ENCODE measurements at regions not wholly inside any gene's neighbourhood (a gene's known extent, or its start where the extent isn't known, plus 50 kb on each side); places are given as distances from the start of the nearest gene placed in this dataset.

DNA sequence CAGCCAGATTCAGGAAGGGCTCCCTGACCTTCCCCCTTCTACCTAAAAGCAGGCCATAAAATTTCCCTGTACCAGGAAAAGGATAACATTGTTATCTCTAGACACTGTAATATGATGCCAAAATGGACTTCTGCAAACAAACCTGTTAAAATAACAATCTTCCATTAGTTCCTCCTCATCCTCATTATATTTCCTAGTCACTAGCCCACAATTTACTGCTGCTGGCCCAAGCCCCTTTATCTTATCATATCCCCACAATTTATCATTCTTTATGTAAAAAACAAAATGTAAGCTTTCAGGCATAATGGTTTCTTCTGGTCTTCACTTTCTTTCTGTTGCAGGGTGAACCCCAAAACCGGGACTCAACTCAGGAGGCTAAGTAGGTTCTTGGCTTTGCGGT, 1132.1 kb upstream of the CNTN5 start:
- Histone ChIP-seq H3F3A (replicated peaks; ENCODE audit: low read depth) (no peaks in the 10 kb centered on the region), H3K4me1 (ENCODE audit: insufficient read depth) (no peaks in the 10 kb centered on the region), H3K9me2 (ENCODE audit: insufficient read depth) (peaks cover 4% of the 10 kb centered on the region), H3K79me2 (replicated peaks; ENCODE audit: insufficient read depth) (no peaks in the 10 kb centered on the region), H3K4me2 (no peak overlapping the region), H2AFZ (no peak overlapping the region), H3K4me3 (no peak overlapping the region), H3K27ac (ENCODE audit: low read depth) (no peak overlapping the region), H3K27me3 (ENCODE audit: insufficient read depth) (no peaks in the 10 kb centered on the region), H4K20me1 (replicated peaks; ENCODE audit: insufficient read depth) (no peaks in the 10 kb centered on the region), H3K36me3 (ENCODE audit: insufficient read depth) (no peaks in the 10 kb centered on the region)
- no peak overlapping the region for H3K4me3 Mint-ChIP-seq
- DNase-seq (ENCODE audit: low spot score) = no peak
- H3K36me3 Mint-ChIP-seq (ENCODE audit: low read depth) = no peaks in the 10 kb centered on the region; the same call in 2 of the 3 replicates
- peaks cover 4% of the 10 kb centered on the region; the same call in 1 of the 3 replicates for H3K4me1 Mint-ChIP-seq
- no peak for ATAC-seq
- no peaks in the 10 kb centered on the region for H3K27me3 Mint-ChIP-seq (ENCODE audit: insufficient read depth, low read depth, poor library complexity)
- TF ChIP-seq POLR2AphosphoS5 (IDR thresholded peaks at IDR 0.05; ENCODE audit: low read depth) (no peak), CREB1 (CRISPR knock-in tag; IDR thresholded peaks at IDR 0.05; ENCODE audit: low read depth) (no peak), ZNF114 (CRISPR knock-in tag; IDR thresholded peaks at IDR 0.05) (no peak), EZH2 (IDR thresholded peaks at IDR 0.05; ENCODE audit: low read depth, unreplicated experiment) (no peak), NANOG (IDR thresholded peaks at IDR 0.05; ENCODE audit: borderline replicate concordance) (no peak), EZH2phosphoT487 (IDR thresholded peaks at IDR 0.05; ENCODE audit: unreplicated experiment) (no peak), ZNF331 (CRISPR knock-in tag; IDR thresholded peaks at IDR 0.05; ENCODE audit: low read depth) (no peak)
- TF ChIP-seq, protein P1, sequence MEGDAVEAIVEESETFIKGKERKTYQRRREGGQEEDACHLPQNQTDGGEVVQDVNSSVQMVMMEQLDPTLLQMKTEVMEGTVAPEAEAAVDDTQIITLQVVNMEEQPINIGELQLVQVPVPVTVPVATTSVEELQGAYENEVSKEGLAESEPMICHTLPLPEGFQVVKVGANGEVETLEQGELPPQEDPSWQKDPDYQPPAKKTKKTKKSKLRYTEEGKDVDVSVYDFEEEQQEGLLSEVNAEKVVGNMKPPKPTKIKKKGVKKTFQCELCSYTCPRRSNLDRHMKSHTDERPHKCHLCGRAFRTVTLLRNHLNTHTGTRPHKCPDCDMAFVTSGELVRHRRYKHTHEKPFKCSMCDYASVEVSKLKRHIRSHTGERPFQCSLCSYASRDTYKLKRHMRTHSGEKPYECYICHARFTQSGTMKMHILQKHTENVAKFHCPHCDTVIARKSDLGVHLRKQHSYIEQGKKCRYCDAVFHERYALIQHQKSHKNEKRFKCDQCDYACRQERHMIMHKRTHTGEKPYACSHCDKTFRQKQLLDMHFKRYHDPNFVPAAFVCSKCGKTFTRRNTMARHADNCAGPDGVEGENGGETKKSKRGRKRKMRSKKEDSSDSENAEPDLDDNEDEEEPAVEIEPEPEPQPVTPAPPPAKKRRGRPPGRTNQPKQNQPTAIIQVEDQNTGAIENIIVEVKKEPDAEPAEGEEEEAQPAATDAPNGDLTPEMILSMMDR (conservative IDR thresholded peaks at IDR 0.05; ENCODE audit: low read depth in 2 of 2) = no peak
- TF ChIP-seq, protein P2, sequence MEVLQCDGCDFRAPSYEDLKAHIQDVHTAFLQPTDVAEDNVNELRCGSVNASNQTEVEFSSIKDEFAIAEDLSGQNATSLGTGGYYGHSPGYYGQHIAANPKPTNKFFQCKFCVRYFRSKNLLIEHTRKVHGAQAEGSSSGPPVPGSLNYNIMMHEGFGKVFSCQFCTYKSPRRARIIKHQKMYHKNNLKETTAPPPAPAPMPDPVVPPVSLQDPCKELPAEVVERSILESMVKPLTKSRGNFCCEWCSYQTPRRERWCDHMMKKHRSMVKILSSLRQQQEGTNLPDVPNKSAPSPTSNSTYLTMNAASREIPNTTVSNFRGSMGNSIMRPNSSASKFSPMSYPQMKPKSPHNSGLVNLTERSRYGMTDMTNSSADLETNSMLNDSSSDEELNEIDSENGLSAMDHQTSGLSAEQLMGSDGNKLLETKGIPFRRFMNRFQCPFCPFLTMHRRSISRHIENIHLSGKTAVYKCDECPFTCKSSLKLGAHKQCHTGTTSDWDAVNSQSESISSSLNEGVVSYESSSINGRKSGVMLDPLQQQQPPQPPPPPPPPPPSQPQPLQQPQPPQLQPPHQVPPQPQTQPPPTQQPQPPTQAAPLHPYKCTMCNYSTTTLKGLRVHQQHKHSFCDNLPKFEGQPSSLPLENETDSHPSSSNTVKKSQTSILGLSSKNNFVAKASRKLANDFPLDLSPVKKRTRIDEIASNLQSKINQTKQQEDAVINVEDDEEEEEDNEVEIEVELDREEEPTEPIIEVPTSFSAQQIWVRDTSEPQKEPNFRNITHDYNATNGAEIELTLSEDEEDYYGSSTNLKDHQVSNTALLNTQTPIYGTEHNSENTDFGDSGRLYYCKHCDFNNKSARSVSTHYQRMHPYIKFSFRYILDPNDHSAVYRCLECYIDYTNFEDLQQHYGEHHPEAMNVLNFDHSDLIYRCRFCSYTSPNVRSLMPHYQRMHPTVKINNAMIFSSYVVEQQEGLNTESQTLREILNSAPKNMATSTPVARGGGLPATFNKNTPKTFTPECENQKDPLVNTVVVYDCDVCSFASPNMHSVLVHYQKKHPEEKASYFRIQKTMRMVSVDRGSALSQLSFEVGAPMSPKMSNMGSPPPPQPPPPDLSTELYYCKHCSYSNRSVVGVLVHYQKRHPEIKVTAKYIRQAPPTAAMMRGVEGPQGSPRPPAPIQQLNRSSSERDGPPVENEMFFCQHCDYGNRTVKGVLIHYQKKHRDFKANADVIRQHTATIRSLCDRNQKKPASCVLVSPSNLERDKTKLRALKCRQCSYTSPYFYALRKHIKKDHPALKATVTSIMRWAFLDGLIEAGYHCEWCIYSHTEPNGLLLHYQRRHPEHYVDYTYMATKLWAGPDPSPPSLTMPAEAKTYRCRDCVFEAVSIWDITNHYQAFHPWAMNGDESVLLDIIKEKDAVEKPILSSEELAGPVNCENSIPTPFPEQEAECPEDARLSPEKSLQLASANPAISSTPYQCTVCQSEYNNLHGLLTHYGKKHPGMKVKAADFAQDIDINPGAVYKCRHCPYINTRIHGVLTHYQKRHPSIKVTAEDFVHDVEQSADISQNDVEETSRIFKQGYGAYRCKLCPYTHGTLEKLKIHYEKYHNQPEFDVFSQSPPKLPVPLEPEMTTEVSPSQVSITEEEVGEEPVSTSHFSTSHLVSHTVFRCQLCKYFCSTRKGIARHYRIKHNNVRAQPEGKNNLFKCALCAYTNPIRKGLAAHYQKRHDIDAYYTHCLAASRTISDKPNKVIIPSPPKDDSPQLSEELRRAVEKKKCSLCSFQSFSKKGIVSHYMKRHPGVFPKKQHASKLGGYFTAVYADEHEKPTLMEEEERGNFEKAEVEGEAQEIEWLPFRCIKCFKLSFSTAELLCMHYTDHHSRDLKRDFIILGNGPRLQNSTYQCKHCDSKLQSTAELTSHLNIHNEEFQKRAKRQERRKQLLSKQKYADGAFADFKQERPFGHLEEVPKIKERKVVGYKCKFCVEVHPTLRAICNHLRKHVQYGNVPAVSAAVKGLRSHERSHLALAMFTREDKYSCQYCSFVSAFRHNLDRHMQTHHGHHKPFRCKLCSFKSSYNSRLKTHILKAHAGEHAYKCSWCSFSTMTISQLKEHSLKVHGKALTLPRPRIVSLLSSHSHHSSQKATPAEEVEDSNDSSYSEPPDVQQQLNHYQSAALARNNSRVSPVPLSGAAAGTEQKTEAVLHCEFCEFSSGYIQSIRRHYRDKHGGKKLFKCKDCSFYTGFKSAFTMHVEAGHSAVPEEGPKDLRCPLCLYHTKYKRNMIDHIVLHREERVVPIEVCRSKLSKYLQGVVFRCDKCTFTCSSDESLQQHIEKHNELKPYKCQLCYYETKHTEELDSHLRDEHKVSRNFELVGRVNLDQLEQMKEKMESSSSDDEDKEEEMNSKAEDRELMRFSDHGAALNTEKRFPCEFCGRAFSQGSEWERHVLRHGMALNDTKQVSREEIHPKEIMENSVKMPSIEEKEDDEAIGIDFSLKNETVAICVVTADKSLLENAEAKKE (CRISPR knock-in tag; IDR thresholded peaks at IDR 0.05) = no peak
- TF ChIP-seq, protein P3, sequence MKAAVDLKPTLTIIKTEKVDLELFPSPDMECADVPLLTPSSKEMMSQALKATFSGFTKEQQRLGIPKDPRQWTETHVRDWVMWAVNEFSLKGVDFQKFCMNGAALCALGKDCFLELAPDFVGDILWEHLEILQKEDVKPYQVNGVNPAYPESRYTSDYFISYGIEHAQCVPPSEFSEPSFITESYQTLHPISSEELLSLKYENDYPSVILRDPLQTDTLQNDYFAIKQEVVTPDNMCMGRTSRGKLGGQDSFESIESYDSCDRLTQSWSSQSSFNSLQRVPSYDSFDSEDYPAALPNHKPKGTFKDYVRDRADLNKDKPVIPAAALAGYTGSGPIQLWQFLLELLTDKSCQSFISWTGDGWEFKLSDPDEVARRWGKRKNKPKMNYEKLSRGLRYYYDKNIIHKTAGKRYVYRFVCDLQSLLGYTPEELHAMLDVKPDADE (IDR thresholded peaks at IDR 0.05) = no peak
- TF ChIP-seq, protein P4, sequence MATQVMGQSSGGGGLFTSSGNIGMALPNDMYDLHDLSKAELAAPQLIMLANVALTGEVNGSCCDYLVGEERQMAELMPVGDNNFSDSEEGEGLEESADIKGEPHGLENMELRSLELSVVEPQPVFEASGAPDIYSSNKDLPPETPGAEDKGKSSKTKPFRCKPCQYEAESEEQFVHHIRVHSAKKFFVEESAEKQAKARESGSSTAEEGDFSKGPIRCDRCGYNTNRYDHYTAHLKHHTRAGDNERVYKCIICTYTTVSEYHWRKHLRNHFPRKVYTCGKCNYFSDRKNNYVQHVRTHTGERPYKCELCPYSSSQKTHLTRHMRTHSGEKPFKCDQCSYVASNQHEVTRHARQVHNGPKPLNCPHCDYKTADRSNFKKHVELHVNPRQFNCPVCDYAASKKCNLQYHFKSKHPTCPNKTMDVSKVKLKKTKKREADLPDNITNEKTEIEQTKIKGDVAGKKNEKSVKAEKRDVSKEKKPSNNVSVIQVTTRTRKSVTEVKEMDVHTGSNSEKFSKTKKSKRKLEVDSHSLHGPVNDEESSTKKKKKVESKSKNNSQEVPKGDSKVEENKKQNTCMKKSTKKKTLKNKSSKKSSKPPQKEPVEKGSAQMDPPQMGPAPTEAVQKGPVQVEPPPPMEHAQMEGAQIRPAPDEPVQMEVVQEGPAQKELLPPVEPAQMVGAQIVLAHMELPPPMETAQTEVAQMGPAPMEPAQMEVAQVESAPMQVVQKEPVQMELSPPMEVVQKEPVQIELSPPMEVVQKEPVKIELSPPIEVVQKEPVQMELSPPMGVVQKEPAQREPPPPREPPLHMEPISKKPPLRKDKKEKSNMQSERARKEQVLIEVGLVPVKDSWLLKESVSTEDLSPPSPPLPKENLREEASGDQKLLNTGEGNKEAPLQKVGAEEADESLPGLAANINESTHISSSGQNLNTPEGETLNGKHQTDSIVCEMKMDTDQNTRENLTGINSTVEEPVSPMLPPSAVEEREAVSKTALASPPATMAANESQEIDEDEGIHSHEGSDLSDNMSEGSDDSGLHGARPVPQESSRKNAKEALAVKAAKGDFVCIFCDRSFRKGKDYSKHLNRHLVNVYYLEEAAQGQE (IDR thresholded peaks at IDR 0.05; ENCODE audit: unreplicated experiment) = no peak
- H3K27ac Mint-ChIP-seq = no peak overlapping the region
- H3K9me3 Mint-ChIP-seq = no peaks in the 10 kb centered on the region

Data from GM23338 (cell line).